Kidney (tissue), 13 donors: ENCODE measurements at regions not wholly inside any gene's neighbourhood (a gene's known extent, or its start where the extent isn't known, plus 50 kb on each side); places are given as distances from the start of the nearest gene placed in this dataset.

Experiments used
- DNase-seq, 5 donors: peaks; one replicate each; pipeline ENCODE4 v3.0.0-alpha.2; 2013 to 2020
- FAIRE-seq: peaks from 2 replicates; lab custom pipeline; 2012; peaks lifted over from hg19 to GRCh38; lab: Jason Lieb, UNC
- H3K27ac ChIP-seq, 2 donors: one replicate each; pipeline ENCODE4 v1.7.0; 2013; ENCODE audit warnings: low read depth in 2 of 2, low read length in 2 of 2, inconsistent platforms in 1 of 2
- H3K27me3 ChIP-seq: one replicate; pipeline ENCODE4 v1.7.1; 2013; ENCODE audit warnings: low read length, inconsistent platforms; ENCODE audit not compliant: control insufficient read depth, insufficient read depth
- H3K36me3 ChIP-seq, 3 donors: one replicate each; pipeline versions ENCODE4 v1.7.0 to v1.7.1; 2013; ENCODE audit warnings: low read length in 3 of 3, control low read depth in 1 of 3, inconsistent platforms in 1 of 3; ENCODE audit not compliant: insufficient read depth in 3 of 3, control insufficient read depth in 2 of 3
- H3K4me1 ChIP-seq, 3 donors: one replicate each; pipeline versions ENCODE4 v1.7.0 to v1.7.1; 2013; ENCODE audit warnings: low read length in 3 of 3, inconsistent platforms in 1 of 3, low read depth in 1 of 3; ENCODE audit not compliant: control insufficient read depth in 2 of 3, insufficient read depth in 2 of 3
- H3K4me3 ChIP-seq, 3 donors: one replicate each; pipeline versions ENCODE4 v1.7.0 to v1.8.1; 2013; ENCODE audit warnings: low read length in 3 of 3, control low read depth in 1 of 3, inconsistent platforms in 1 of 3
- H3K9ac ChIP-seq, 3 donors: one replicate each; pipeline versions ENCODE4 v1.7.0 to v1.7.1; 2013; ENCODE audit warnings: low read length in 3 of 3, control low read depth in 1 of 3, inconsistent platforms in 1 of 3
- H3K9me3 ChIP-seq, 3 donors: one replicate each; pipeline versions ENCODE4 v1.7.0 to v1.7.1; 2013; ENCODE audit warnings: low read length in 3 of 3, control low read depth in 1 of 3, inconsistent platforms in 1 of 3; ENCODE audit not compliant: control insufficient read depth in 2 of 3, insufficient read depth in 1 of 3
- intact Hi-C: fragments of 100-400 bp; cut with DNase I; formaldehyde crosslinking; loops from one replicate; pipeline ENCODE4 v1.11.1; 2022
- TF ChIP-seq, protein P1 (sequence below): IDR thresholded peaks from 3 replicates; pipeline ENCODE4 v1.5.1; 2012; ENCODE audit warnings: mild to moderate bottlenecking, moderate library complexity, borderline replicate concordance; ENCODE audit not compliant: insufficient read depth; ENCODE audit errors: extremely low read depth
- donor health status: control.
- donor health status: control.
- donor health status: control.
- donor health status: control.
- donor health status: control.
- donor health status: DM: yes; HTN: yes; CAD: no.
- donor health status: Normal renal cell carcinoma (clear cell type).

DNA sequence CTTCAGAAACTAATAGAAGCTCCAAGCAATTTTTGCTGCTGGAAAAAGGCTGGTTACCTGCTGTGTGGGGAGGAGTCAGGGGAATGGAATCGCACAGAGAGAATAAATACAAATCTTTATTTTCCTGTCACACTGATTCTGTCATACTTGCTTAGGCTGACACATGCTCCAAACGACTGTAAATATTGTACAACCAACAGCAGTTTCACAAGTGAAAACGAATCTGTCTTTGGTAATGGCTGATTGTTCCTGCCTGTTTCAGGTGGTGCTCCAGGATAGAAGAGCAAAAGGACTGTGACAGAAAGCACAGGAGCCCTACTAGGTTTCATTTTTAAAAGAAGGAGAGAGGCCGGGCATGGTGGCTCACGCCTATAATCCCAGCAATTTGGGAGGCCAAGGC lies 125.5 kb upstream of the DCLK2 start:
- DNase-seq (no peak), FAIRE-seq (no peak)
- H3K4me1 ChIP-seq = no peaks in the 10 kb centered on the region
- H3K4me3 ChIP-seq = no peak overlapping the region
- no peaks in the 10 kb centered on the region for H3K27me3 ChIP-seq
- no peak overlapping the region for H3K9ac ChIP-seq
- no peaks in the 10 kb centered on the region for H3K36me3 ChIP-seq
- intact Hi-C loops = no loop called here
- H3K27ac ChIP-seq = no peak overlapping the region
- TF ChIP-seq, protein P1, sequence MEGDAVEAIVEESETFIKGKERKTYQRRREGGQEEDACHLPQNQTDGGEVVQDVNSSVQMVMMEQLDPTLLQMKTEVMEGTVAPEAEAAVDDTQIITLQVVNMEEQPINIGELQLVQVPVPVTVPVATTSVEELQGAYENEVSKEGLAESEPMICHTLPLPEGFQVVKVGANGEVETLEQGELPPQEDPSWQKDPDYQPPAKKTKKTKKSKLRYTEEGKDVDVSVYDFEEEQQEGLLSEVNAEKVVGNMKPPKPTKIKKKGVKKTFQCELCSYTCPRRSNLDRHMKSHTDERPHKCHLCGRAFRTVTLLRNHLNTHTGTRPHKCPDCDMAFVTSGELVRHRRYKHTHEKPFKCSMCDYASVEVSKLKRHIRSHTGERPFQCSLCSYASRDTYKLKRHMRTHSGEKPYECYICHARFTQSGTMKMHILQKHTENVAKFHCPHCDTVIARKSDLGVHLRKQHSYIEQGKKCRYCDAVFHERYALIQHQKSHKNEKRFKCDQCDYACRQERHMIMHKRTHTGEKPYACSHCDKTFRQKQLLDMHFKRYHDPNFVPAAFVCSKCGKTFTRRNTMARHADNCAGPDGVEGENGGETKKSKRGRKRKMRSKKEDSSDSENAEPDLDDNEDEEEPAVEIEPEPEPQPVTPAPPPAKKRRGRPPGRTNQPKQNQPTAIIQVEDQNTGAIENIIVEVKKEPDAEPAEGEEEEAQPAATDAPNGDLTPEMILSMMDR = no peak
- H3K9me3 ChIP-seq = no peaks in the 10 kb centered on the region

DNA sequence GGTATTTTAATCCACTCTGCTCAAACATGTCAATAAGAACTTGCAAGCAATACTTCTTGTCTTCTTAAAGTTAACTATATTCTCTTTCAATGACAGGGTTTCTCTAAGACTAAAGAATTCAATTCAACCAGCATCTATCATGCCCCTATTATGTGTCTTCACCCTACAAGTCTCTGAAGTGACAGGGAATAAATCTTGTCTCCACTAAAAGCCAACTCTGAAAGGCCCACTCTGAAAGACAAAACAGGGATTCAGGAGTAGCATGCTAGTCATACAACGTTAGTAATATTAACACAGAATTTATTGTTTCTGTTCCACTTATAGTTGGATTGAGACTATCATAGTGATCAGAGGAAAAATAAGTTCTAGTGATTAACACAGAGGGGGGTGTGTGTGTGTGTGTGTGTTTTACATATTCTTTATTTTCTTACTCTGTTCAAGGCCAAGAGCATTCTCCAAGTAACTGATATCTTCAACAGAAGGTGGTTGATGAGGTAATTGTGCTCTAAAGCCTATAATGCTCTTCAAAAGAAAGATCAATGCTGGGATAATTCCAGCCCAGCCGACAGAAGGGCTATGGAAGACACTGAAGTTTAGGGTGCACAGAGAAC lies 122.4 kb upstream of the DCLK2 start:
- Histone ChIP-seq H3K27ac (no peak overlapping the region), H3K36me3 (no peaks in the 10 kb centered on the region), H3K4me1 (no peaks in the 10 kb centered on the region), H3K27me3 (no peaks in the 10 kb centered on the region), H3K9me3 (no peaks in the 10 kb centered on the region), H3K4me3 (no peak overlapping the region), H3K9ac (no peak overlapping the region)
- FAIRE-seq = no peak
- DNase-seq = no peak
- TF ChIP-seq, protein P1 = no peak
- intact Hi-C loops = no loop called here

DNA sequence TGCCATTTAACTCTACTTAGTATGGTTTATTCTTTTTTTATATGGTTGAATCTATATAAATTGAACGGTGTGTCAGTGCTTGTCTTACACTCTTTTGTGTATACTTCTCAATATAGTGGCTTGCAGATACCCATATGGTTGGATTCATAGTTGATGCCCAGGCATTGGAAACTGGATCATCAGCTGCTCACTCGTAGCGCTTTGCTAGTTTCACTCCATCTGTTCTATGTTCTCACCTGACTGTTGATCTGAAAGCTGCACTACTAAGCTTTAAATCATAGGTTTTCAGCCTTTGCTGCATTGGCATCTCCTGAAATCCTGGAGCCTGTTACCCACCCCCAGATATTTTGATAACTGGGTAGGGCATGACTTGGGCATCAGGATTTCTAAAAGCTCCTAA lies 121.6 kb upstream of the DCLK2 start:
- Histone ChIP-seq H3K4me1 (no peaks in the 10 kb centered on the region), H3K27ac (no peak overlapping the region), H3K36me3 (no peaks in the 10 kb centered on the region), H3K27me3 (no peaks in the 10 kb centered on the region), H3K9ac (no peak overlapping the region), H3K9me3 (no peaks in the 10 kb centered on the region), H3K4me3 (no peak overlapping the region)
- DNase-seq (no peak), FAIRE-seq (no peak)
- intact Hi-C loops = no loop called here
- TF ChIP-seq, protein P1 = no peak
